Osteoblast (primary cell): ENCODE measurements at regions not wholly inside any gene's neighbourhood (a gene's known extent, or its start where the extent isn't known, plus 50 kb on each side); places are given as distances from the start of the nearest gene placed in this dataset.

ENCODE experiments used
- DNase-seq: peaks from one replicate; pipeline ENCODE4 v3.0.0; 2011; ENCODE audit warnings: low spot score, mixed read lengths; ENCODE audit not compliant: insufficient read length; ENCODE audit errors: missing footprints
- H2AFZ ChIP-seq: 2 replicates; pipeline ENCODE4 v1.6.0; 2011; ENCODE audit warnings: mild to moderate bottlenecking, low read length
- H3K27ac ChIP-seq: 2 replicates; pipeline ENCODE4 v1.5.1; 2011; ENCODE audit warnings: mild to moderate bottlenecking, low read depth, low read length, moderate library complexity
- H3K27me3 ChIP-seq: 2 replicates; pipeline ENCODE4 v1.6.0; 2012; ENCODE audit warnings: mild to moderate bottlenecking, control low read depth, inconsistent platforms, low read length, moderate library complexity; ENCODE audit not compliant: insufficient read depth
- H3K36me3 ChIP-seq: 2 replicates; pipeline ENCODE4 v1.5.1; 2011; ENCODE audit warnings: mild to moderate bottlenecking, low read length, control low read depth, moderate library complexity; ENCODE audit not compliant: insufficient read depth
- H3K4me1 ChIP-seq: 2 replicates; pipeline ENCODE4 v1.5.1; 2011; ENCODE audit warnings: mild to moderate bottlenecking, low read length, control low read depth, moderate library complexity; ENCODE audit not compliant: insufficient read depth
- H3K4me2 ChIP-seq: 2 replicates; pipeline ENCODE4 v1.6.0; 2011; ENCODE audit warnings: mild to moderate bottlenecking, low read length; ENCODE audit not compliant: insufficient read depth
- H3K4me3 ChIP-seq: fragments of 200-600 bp; sonication (generic); 3 replicates; pipeline ENCODE4 v1.5.1; 2012; ENCODE audit warnings: mild to moderate bottlenecking, low read length, inconsistent platforms; ENCODE audit not compliant: insufficient read depth
- H3K79me2 ChIP-seq: 2 replicates; pipeline ENCODE4 v1.6.0; 2012; ENCODE audit warnings: mild to moderate bottlenecking, low read length, control low read depth, inconsistent platforms; ENCODE audit not compliant: insufficient read depth
- H3K9me3 ChIP-seq: 2 replicates; pipeline ENCODE4 v1.5.1; 2011; ENCODE audit warnings: low read depth, low read length, control low read depth
- H4K20me1 ChIP-seq: 2 replicates; pipeline ENCODE4 v1.6.0; 2012; ENCODE audit warnings: mild to moderate bottlenecking, low read length, control low read depth; ENCODE audit not compliant: insufficient read depth
- CTCF ChIP-seq: IDR thresholded peaks from 2 replicates; pipeline ENCODE4 v1.5.1; 2011; ENCODE audit warnings: mild to moderate bottlenecking, low read depth, low read length, moderate library complexity; ENCODE audit errors: extremely low read depth

GRCh38 chr14:83300476-83301064, 1766.9 kb upstream of the SEL1L start:
- Histone ChIP-seq H3K36me3 (no peaks in the 10 kb centered on the region), H3K4me2 (no peak overlapping the region), H3K4me1 (no peaks in the 10 kb centered on the region), H2AFZ (no peak overlapping the region), H3K27ac (no peak overlapping the region), H3K27me3 (no peaks in the 10 kb centered on the region), H3K9me3 (no peaks in the 10 kb centered on the region), H3K4me3 (no peak overlapping the region), H4K20me1 (no peaks in the 10 kb centered on the region), H3K79me2 (no peaks in the 10 kb centered on the region)
- DNase-seq, result no peak
- peak; percentile 73 for TF ChIP-seq CTCF

GRCh38 chr14:83301791-83302190, 1768.1 kb upstream of the SEL1L start:
- no peaks in the 10 kb centered on the region for H3K79me2 ChIP-seq
- no peak overlapping the region for H3K4me2 ChIP-seq
- H3K9me3 ChIP-seq, result no peaks in the 10 kb centered on the region
- no peak overlapping the region for H3K27ac ChIP-seq
- no peaks in the 10 kb centered on the region for H3K27me3 ChIP-seq
- H3K4me1 ChIP-seq, result no peaks in the 10 kb centered on the region
- no peaks in the 10 kb centered on the region for H4K20me1 ChIP-seq
- H3K36me3 ChIP-seq, result no peaks in the 10 kb centered on the region
- H3K4me3 ChIP-seq, result no peak overlapping the region
- no peak overlapping the region for H2AFZ ChIP-seq
- DNase-seq, result no peak
- TF ChIP-seq CTCF, result no peak

GRCh38 chr14:83309211-83309610, 1775.6 kb upstream of the SEL1L start:
- Histone ChIP-seq H3K79me2 (no peaks in the 10 kb centered on the region), H3K27me3 (no peaks in the 10 kb centered on the region), H3K4me1 (no peaks in the 10 kb centered on the region), H4K20me1 (no peaks in the 10 kb centered on the region), H2AFZ (no peak overlapping the region), H3K4me3 (no peak overlapping the region), H3K4me2 (no peak overlapping the region), H3K9me3 (no peaks in the 10 kb centered on the region), H3K27ac (no peak overlapping the region), H3K36me3 (no peaks in the 10 kb centered on the region)
- no peak for DNase-seq
- TF ChIP-seq CTCF, result no peak

GRCh38 chr14:83309833-83310232, 1776.2 kb upstream of the SEL1L start:
- no peak overlapping the region for H3K4me3 ChIP-seq
- H4K20me1 ChIP-seq, result no peaks in the 10 kb centered on the region
- no peak for DNase-seq
- no peak overlapping the region for H3K4me2 ChIP-seq
- no peak for TF ChIP-seq CTCF
- H2AFZ ChIP-seq, result no peak overlapping the region
- H3K9me3 ChIP-seq, result no peaks in the 10 kb centered on the region
- no peaks in the 10 kb centered on the region for H3K27me3 ChIP-seq
- no peaks in the 10 kb centered on the region for H3K36me3 ChIP-seq
- no peaks in the 10 kb centered on the region for H3K79me2 ChIP-seq
- H3K4me1 ChIP-seq, result no peaks in the 10 kb centered on the region
- H3K27ac ChIP-seq, result no peak overlapping the region
